Mesothelial cell of epicardium (in vitro differentiated cells): ENCODE measurements at regions not wholly inside any gene's neighbourhood (a gene's known extent, or its start where the extent isn't known, plus 50 kb on each side); places are given as distances from the start of the nearest gene placed in this dataset.
"Not testable (repeated sequence)": the region's sequence is repeated elsewhere in the genome, so short reads cannot be mapped to it uniquely, and the experiment has no call there.

Experiments used
- DNase-seq, 2 experiments: peaks; one replicate each; pipeline ENCODE4 v3.0.0; 2021; ENCODE audit warnings: low spot score in 2 of 2; ENCODE audit not compliant: unreplicated experiment in 2 of 2
- H3K27ac Mint-ChIP-seq: 2 replicates; pipeline ENCODE4 v1.8.0; 2021; ENCODE audit warnings: mixed read lengths
- H3K27me3 Mint-ChIP-seq: 2 replicates; pipeline ENCODE4 v1.8.0; 2021; ENCODE audit warnings: low read depth, mixed read lengths
- H3K36me3 Mint-ChIP-seq: 2 replicates; pipeline ENCODE4 v1.8.0; 2021; ENCODE audit warnings: mixed read lengths
- H3K4me1 Mint-ChIP-seq: 2 replicates; pipeline ENCODE4 v1.8.0; 2021; ENCODE audit warnings: mixed read lengths
- H3K4me3 Mint-ChIP-seq: 2 replicates; pipeline ENCODE4 v1.8.0; 2021; ENCODE audit warnings: mild to moderate bottlenecking, moderate library complexity, mixed read lengths
- H3K9me3 Mint-ChIP-seq: 2 replicates; pipeline ENCODE4 v1.8.0; 2021; ENCODE audit warnings: mixed read lengths
- CTCF ChIP-seq: fragments of 200-600 bp; sonication (generic); IDR thresholded peaks from one replicate; pipeline ENCODE4 v1.5.0; 2021; ENCODE audit warnings: antibody characterized with exemption; ENCODE audit not compliant: unreplicated experiment

DNA sequence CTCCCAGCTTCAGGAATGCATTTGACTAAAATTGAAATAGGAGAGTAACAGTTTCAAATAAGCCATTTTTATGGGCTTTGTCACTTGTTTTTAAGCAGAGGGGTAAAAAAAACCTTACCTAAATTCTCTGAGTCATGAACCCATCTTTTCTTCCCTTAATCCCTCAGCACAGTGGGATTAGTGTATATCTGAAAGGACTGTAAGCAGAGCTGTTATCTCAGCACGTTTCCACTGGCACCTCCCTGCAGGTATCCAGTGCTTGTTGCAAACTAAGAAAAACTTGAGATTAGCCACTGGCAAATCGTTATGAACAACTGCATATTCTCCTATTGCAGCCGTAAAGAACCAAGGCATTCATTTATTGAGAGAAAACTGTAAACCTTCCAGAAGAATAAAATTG, 872.7 kb downstream of the EFNA5 start:
- Mint-ChIP-seq H3K36me3 (no peaks in the 10 kb centered on the region), H3K27me3 (no peaks in the 10 kb centered on the region), H3K4me1 (no peaks in the 10 kb centered on the region), H3K27ac (no peak overlapping the region), H3K4me3 (no peak overlapping the region), H3K9me3 (no peaks in the 10 kb centered on the region)
- no peak for DNase-seq
- no peak for TF ChIP-seq CTCF

- Mint-ChIP-seq H3K36me3 (no peaks in the 10 kb centered on the region), H3K27ac (no peak overlapping the region), H3K4me1 (no peaks in the 10 kb centered on the region), H3K9me3 (no peaks in the 10 kb centered on the region), H3K27me3 (no peaks in the 10 kb centered on the region), H3K4me3 (no peak overlapping the region)
- DNase-seq, result no peak
- TF ChIP-seq CTCF, result no peak
These were observed 874.7 kb downstream of the EFNA5 start for GRCh38 chr5:106796081-106796480.

GRCh38 chr5:106784846-106785245, 885.9 kb downstream of the EFNA5 start:
- TF ChIP-seq CTCF, result no peak
- Mint-ChIP-seq H3K4me3 (no peak overlapping the region), H3K4me1 (no peaks in the 10 kb centered on the region), H3K27me3 (no peaks in the 10 kb centered on the region), H3K36me3 (no peaks in the 10 kb centered on the region), H3K27ac (no peak overlapping the region), H3K9me3 (peaks cover 25% of the 10 kb centered on the region)
- DNase-seq, result no peak

DNA sequence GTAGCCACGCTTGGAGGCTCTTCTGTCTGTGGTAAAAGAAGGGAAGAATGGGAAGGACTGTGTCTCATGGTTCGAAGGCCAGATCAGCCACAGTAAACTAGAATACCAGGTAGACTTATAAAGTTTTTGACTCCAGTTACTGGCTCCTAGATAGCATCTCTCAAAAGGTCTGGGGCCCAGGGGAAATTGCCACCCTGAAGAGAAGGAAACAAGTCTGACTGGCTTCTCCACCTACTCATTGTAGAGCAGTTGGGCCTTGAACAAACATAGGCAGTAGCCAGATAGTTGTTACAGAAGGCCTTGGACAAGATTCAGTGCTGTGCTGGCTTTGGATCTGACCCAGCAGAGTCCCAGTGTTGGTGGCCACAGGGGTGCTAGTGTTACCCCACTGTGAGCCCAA, 890.4 kb downstream of the EFNA5 start:
- Mint-ChIP-seq H3K4me3 (no peak overlapping the region), H3K27me3 (no peaks in the 10 kb centered on the region), H3K36me3 (no peaks in the 10 kb centered on the region), H3K27ac (no peak overlapping the region), H3K4me1 (no peaks in the 10 kb centered on the region), H3K9me3 (peaks cover 33% of the 10 kb centered on the region)
- no peak for DNase-seq
- no peak for TF ChIP-seq CTCF

GRCh38 chr5:106776515-106776914, 894.2 kb downstream of the EFNA5 start:
- not testable (repeated sequence) for H3K4me3 Mint-ChIP-seq, H3K27me3 Mint-ChIP-seq, DNase-seq, H3K27ac Mint-ChIP-seq, H3K4me1 Mint-ChIP-seq, H3K36me3 Mint-ChIP-seq
- peaks cover 12% of the 10 kb centered on the region for H3K9me3 Mint-ChIP-seq

DNA sequence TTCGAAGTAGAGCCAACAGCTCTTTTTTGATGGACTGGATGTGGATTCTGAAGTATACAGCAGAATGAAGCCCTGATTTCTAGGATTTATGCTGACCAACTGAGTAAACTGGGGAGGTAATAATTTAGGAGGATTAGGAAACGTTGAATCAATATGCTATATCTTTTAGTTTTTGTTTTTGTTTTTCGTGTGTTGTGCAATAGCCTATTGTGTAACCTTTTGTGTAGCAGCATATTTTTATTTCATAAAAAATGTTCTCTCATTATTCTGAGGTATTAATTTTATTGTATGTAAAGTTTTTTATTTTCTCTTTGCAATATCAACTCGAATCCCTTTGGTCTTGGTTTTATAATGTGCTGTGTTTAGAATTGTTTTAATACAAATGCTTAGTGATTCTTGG, 902.3 kb downstream of the EFNA5 start:
- Mint-ChIP-seq H3K27me3 (no peaks in the 10 kb centered on the region), H3K9me3 (no peaks in the 10 kb centered on the region), H3K27ac (no peak overlapping the region), H3K4me3 (no peak overlapping the region), H3K4me1 (no peaks in the 10 kb centered on the region), H3K36me3 (no peaks in the 10 kb centered on the region)
- TF ChIP-seq CTCF, result no peak
- no peak for DNase-seq
